Stimulated activated CD4-positive, alpha-beta T cell treated with anti-CD3 and anti-CD28 coated beads, Interleukin-15, amount 100 ng/mL, for 1 hour (primary cell): ENCODE measurements at regions not wholly inside any gene's neighbourhood (a gene's known extent, or its start where the extent isn't known, plus 50 kb on each side); places are given as distances from the start of the nearest gene placed in this dataset.

Source experiments
- DNase-seq, 2 donors: peaks; one replicate each; pipeline ENCODE4 v3.0.0-alpha.2; 2020; ENCODE audit warnings: low read depth in 1 of 2, low spot score in 1 of 2

- DNase-seq: no peak
Measured at GRCh38 chr10:29063806-29064644, 224.8 kb upstream of the LYZL1 start.

GRCh38 chr10:29064680-29065079 lies 224.2 kb upstream of the LYZL1 start:
- no peak for DNase-seq

DNA sequence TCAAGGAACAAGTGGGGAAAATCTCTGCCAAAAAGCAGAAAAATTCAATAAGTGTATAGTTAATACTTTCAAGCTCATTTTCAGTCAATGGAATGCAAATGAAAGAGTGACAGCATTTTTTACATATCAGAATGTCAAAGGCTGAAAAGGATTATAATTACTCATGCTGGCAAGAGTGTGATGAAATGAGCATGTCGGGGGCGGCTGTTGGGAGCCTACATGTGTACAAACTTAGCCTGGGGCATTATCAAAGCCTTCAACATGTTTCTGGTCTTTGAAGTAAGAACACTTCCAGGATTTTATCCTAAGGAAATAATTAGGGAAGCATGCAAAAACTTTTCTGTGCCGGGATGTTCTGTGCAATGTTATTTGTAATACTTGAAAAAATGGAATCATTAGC lies 221.7 kb upstream of the LYZL1 start:
- DNase-seq: no peak

- no peak for DNase-seq
Measured at GRCh38 chr10:29067628-29068027, 221.2 kb upstream of the LYZL1 start.

- DNase-seq: no peak
Measured at GRCh38 chr10:29068302-29068701, 220.6 kb upstream of the LYZL1 start.

DNA sequence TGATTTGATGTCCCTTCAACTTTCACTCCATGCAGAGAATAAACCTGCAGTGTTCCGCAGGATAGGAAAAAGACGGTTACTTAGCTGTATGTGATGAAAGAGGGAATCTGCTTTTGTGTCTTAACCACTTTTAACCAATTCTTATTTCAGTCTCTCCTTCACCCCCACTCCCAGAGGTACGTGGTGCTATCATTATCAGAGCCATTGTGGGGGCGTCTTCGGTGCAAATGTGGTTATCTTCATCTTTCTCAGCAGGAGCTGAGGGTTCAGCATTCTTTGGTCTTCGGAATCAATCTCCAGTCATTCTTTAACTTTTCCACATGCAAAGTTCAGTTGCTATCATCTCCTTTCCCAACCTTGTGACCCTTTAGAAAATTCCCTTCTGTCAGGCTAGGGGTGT lies 219.9 kb upstream of the LYZL1 start:
- DNase-seq: no peak

GRCh38 chr10:29069941-29070340 lies 218.9 kb upstream of the LYZL1 start:
- DNase-seq: no peak

DNA sequence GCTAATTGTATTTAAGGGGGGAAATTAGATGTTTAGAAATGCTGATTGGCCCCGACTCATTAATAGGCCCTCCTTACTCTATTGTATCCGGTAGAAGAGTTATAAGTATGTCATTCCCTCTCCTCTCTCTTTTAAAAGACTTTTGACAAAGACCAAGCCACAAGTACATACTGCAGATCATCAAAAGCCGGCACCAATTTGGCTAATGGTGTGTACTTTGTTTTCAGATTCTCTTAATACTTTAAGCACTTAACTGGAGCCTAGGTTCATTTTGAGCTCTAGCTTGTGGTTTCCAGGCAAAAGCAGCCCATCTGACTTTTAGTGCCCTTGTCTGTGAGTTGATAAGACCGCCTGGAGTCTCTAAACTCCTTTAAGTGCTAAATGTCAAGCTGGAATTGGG lies 210.0 kb upstream of the LYZL1 start:
- no peak for DNase-seq

- DNase-seq: no peak
Measured at GRCh38 chr10:29081231-29081630, 207.6 kb upstream of the LYZL1 start.

DNA sequence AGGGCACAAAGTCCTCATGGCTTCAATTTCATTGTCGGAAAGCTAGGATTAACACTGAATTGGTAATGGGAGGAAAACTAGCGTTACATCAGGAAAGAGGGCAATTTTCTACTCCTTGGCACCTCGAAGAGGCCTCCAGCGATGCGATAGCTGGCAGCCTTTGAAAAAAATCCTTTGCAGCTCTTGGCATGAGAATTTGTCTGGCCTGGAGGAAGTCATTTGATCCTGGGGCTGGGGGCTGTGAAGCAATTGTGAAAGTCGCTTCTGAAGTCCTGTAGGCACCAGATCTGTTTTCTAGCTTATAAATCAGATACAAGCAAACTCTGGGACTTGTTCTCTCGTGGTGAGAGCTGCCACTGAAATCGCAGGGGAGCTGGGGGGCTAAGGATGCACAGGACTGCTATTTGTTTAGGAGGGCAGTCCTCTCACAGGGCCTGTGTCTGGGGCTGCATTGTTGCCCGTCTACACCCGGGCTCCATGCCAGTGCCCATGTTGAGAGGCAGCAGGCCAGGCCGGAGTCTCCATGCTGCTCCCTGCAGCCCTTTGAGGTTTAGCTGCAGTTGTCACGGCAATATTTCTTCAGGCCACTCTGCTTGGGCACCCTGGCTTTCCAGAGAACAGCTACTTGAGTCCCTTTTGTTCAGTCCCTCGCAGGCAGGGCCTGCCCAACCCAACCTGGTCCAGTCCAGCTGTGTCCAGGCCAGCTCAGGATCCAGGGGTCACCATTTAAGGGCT lies 206.8 kb upstream of the LYZL1 start:
- no peak for DNase-seq

DNA sequence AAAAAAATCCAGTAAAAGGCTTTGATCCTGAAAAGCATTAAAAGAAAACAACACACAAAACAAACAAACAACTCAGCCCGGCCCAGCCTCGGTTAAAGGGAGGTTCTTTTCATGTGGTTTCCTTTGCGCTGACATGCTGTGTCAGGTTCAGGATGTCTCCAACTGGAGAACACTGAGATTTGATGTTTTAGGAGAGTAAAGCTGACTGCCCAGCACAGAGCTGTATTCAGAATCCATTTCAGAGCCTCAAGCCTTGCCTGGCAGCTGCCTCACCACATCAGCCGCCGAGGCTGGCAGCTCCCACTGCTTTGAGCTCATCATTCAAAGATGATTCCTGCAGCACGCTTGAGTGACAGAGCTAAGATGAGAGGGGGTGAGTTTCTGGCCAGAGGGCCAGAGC lies 205.8 kb upstream of the LYZL1 start:
- DNase-seq: no peak

- DNase-seq: no peak
Measured at GRCh38 chr10:29084681-29085307, 204.1 kb upstream of the LYZL1 start.

- DNase-seq: no peak
Measured at GRCh38 chr10:29089091-29089490, 199.8 kb upstream of the LYZL1 start.

- DNase-seq: no peak
Measured at GRCh38 chr10:29096303-29096824, 192.5 kb upstream of the LYZL1 start.

GRCh38 chr10:29098423-29098822 lies 190.4 kb upstream of the LYZL1 start:
- DNase-seq: no peak

- DNase-seq: no peak
Measured at GRCh38 chr10:29099001-29099400, 189.9 kb upstream of the LYZL1 start.

- DNase-seq: no peak
Measured at GRCh38 chr10:29099415-29099814, 189.5 kb upstream of the LYZL1 start.

DNA sequence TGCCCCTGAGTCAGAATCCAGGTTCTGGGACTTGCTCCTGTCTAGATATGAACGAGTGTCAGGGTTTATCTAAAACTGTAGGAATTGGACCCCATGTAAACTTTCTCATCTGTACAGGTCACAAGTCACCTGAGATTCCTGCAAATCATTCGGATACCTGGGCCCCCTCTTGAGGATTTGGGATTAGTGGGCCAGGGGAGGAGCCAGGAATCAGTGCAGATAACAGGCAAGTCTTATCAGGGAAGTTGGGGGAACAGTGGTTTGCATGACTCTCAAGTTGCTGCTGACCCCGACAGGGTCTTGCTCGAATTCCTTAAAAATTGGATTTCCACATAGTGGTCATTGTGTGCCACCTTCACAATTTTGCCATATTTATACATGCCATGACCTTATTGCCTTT lies 188.4 kb upstream of the LYZL1 start:
- no peak for DNase-seq

DNA sequence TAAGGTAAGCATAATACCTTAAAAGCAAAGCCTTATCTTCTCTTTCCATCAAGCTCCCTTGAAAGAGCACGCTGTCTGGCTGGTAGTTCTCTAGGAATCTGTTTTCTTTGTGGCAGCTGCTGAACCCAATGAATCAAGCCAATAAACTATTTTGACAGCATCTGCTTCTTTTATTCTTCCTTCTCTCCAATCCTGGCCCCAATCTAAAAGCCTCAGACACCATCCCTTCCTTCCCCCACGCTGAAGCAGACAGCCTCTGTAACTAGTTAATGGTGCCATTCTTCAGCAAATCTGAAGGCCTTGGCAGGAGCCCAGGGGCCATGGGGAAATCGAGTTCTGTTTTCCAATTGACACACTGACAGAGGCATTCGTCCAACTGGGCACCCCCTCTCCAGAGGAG lies 186.6 kb upstream of the LYZL1 start:
- DNase-seq: no peak

- no peak for DNase-seq
Measured at GRCh38 chr10:29102636-29103035, 186.2 kb upstream of the LYZL1 start.

- DNase-seq: no peak
Measured at GRCh38 chr10:29104661-29105399, 184.0 kb upstream of the LYZL1 start.
